Activated CD8-positive, alpha-beta memory T cell treated with anti-CD3 and anti-CD28 coated beads, Interleukin-2, amount 50 U/mL, for 24 hours (primary cell): ENCODE measurements at regions not wholly inside any gene's neighbourhood (a gene's known extent, or its start where the extent isn't known, plus 50 kb on each side); places are given as distances from the start of the nearest gene placed in this dataset.

Experiments used
- DNase-seq: peaks from one replicate; pipeline ENCODE4 v3.0.0-alpha.2; 2020; ENCODE audit errors: extremely low read depth

DNA sequence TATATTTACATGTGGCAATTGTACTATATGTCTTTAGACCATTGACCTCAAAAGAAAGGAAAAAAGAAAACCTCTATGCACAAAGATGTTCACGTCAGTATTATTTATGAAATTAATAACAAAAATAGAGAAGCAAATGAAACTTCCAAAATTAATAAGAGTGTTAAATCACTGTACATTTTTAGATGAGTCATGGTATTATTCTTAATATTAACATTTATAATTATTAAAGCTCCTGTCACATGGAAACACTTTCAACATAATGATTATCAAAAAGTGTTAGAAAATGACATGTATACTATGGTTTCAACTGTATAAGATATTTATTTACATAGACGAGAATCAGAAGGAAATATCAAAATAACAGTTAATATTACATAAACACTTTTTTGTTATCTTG is 324.9 kb upstream of the RUNX1 start:
- no peak for DNase-seq

DNA sequence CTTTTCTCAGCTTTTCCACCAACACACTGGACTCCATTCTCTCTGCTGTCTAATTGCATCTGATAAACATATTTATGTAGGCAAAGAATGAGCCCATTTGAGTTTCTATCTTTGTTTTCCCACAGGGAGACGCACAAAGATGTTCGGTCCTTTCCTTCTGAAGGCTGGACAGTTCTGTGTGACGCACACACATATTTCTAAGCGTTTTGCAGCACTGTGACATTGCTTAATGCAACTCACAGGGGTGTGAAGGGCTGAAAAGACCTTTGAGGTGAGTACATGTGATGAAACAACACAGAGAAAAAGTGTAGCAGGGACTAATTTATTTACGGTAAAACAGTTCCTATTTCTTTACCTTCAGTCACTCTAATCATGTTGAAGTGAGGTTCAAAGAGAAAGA is 323.1 kb upstream of the RUNX1 start:
- DNase-seq = no peak

DNA sequence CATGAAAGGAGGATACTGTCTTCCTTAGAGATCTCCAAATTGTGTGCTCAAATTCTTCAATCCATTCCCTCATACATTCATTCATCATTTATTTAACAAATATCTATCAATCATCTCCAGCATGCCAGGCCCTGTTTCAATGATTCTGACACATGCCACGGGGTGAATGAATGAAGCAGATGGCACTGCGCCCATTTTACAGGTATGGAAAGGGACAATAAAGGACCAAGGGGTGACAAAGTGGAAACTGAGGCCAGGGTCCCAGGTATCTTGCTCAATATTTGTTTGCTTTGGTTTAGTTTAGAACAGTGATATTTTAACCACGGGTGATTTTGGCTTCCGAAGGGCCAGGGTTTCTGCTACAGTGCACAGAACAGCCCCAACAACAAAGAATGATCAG is 321.6 kb upstream of the RUNX1 start:
- DNase-seq = no peak

DNA sequence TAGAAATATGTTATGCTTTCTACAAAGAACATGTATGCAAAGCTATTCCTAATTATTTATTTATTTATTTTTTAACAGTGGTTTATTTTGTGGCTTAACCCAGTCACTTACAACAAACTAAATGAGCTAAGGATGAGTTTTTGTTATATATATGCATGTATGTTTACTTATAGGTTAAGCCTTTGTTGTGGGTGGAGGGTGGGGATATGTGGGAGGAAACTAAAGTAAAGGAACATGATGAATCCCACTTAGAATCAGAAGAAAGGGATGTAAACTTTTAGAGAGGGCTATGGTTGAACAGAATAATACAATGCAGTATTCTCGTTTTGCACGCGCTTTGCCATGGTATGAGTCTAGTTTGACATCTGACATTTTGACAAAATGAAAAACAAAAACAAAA is 321.0 kb upstream of the RUNX1 start:
- DNase-seq = no peak

DNA sequence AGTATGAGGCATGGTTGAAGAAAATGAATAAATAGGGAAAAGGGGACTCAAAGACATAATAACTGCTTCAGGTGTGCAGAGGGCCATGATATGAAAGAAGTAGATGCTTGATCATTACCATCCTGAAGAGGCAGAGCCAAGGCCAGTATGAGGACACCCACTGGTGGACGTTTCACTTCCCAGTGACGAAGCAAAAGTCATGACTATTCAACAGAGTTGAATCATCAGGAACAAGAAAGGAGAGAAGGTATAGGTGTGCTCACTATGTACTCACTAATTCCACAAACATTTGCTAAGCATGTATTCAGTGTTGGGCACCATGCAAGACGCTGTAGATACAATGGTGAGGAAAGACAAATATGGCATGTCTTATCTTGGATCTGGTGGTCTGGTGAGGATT is 319.2 kb upstream of the RUNX1 start:
- DNase-seq = no peak

DNA sequence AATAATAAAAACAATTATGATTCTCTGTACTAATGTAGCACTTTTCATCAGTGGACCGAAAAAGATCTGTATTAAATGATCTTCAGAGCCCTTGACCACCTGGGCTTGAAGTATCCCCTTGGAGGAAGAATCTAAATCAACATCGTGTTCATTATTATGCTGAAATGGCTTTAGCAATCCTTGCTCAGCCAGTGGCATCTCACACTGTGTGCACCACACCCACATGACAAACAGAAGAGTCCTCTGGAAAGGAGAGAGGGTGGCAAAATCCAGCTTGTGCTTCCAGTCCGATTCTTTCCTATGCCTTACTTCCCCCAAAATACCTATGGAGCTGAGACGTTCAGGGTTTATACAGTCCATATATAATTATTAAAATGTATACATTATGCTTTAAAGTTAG is 318.5 kb upstream of the RUNX1 start:
- no peak for DNase-seq

DNA sequence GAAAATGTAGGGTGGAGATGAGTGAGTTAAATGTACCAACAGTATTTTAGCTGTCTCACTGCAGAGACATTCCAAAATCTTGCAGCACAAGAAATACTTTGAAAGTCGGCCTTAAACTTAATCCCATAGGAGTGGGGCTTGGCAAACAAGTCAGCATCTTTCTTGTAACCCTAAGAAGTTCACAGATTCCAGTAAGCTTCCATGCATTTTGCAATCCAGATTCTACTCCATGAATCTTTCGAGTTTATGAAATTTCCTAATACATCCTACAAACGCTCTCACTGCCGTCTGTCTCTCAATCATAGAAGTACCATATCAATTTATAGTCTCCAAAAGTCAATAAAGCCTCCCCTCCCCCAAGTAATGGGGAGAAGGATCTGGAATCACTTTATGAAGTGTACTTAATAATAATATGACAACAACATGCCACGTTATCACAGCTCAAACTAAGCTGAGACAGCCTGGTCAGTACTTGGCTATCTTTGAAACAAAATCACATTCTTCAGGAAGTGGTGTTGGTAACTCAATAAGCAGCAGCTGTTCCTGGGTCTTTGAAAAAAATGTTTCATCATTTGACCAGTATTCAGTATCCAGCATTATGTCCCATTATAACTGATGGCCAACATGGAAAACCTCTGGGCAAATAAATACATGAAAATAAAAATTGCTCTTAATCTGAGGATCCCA is 317.4 kb upstream of the RUNX1 start:
- DNase-seq = no peak

DNA sequence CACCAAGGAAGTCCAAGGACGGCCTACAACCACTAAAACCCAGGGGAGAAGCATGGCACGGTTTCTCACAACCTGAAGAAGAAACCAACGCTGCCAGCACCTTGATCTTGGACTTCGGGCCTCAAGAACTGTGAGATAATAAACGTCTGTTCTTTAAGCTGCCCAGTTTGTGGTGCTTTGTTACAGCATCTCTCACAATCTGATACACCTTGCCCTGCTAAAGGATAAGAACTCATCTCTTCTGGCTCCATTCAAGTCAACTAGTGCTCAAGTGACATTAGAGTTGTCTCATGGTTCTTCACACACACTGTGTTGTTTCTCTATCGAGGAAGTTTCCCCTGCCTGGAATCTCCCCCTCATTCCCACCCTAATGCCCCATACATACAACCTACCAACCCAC is 314.4 kb upstream of the RUNX1 start:
- DNase-seq = no peak

DNA sequence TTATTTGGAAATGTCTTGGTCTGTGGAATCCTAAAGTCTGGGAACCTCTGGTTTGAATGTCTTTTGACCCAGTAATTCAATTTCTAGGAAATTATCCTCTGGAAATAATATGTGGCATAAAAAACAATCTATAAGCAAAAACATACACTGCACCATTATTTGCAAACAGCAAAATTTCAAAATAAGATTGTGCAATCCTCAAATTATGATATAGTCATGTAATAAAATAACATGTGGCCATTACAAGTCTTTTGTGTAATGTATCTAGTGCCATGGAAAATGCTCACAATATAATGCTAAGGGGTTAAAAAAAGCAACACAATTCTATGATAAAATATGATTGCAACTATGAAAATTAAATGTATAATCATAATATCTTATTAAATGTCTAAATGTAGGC is 312.9 kb upstream of the RUNX1 start:
- DNase-seq = no peak

DNA sequence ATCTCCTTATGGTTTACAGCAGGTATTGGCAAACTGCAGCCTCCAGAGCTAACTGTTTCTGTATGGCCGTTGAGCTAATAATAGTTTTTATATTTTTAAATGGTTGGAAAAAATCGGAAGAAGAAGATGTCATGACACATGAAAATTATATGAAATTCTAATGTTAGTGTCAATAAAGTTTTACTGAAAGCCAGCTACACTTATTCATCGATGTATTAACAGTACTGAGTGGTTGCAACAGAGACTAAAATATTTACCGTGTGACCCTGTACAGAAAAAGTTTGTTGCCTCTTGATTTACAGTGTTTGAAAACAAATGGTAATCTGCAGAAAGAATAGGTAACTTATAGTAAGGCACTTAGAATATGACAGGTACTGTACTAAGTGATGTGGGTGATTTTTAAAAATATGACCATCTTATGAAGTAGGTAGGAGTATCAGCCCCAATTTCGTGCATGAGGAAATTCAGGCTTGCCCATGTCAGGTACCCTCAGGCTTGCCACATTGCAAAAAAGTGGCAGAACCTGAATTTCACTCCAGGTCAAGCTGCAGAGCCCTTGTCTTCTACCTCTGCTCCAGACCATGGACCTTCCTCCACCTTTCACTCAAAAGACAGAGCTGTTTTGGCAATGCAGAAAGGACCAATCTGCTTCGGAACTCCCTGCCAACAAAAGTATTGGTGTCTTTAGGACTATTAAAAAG is 311.9 kb upstream of the RUNX1 start:
- DNase-seq = no peak

DNA sequence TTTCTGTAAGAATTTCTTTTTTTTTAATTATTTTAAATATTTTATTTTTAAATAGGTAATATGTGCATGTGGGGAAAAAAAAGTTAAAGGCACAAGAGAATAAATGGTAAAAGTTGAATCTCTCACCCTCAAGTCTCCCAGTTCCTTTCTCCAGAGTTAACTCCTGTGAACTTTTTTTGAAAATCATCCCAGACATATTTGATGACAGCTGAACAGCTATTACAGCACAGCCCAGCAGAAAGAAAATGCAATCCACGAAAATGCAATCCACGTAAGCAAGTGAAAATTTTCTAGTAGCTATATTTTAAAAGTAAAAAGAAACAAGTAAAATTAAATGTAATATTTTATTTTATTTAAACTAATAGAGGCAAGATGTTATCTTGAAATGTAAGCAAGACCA is 310.0 kb upstream of the RUNX1 start:
- DNase-seq = no peak

DNA sequence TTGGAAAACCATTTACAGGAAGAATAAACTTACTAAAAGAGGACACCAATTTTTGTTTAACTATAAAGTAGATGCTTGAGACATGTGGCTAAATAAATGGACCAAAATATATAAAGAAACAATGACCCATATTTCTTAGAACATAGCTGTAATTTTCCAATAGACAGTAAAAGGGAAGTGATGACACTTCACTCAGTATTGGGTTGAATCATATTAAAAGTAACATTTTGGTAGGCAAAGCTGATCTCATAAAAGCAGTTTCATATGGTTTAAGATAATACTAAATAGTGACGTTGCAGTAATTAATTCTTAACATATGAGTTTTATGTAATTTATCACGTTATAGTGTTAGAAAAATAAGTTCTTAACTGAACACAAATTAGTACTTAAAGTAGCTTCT is 308.9 kb upstream of the RUNX1 start:
- no peak for DNase-seq

DNA sequence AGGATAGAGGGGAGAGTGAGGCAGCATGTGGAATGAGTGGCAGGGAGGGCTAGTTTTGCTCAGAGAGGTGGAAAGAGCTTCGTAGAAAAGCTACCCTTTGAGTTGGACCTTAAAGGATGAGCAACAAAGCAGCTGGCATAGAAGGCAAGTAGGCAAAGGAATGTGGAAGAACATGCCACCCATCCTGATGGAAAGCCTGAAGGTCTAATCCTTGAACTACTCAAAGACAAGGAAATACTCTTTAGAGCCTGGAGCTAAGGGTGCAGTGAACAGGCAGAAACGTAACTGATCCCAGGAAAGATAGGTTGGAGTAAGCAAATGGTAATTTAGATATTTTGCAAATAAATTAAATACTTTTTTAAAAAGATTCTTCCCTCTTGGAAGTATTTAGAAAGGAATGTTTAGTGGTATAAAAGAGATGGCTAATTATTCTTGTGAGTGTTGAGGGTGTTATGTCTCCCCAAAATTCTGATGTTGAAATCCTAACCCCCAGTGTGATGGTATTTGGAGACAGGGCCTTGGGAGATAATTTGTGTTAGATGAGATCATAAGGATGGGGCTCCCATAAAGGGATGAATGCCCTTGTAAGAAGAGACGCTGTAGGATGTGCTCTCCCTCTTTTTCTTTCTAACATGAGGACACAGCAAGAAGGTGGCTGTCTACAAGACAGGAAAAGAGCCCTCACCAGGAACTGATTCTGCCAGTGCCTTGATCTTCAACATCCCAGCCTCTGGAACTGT is 308.1 kb upstream of the RUNX1 start:
- DNase-seq = no peak

DNA sequence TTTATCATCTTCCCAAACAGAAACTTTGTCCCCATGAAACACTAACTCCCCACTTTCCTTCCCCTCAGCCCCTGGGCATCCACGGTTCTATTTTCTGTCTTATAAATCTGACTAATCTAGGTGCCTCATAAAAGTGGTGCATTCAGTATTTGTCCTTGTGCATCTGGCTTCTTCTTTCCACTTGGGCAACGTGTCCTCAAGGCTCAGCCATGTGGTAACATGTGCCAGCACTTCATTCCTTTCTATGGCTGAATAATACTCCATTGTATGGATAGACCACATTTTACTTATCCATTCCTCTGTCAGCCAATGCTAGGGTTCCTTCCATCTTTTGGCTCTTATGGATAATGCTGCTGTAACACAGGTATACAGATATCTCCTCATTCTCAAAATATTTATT is 305.0 kb upstream of the RUNX1 start:
- no peak for DNase-seq

DNA sequence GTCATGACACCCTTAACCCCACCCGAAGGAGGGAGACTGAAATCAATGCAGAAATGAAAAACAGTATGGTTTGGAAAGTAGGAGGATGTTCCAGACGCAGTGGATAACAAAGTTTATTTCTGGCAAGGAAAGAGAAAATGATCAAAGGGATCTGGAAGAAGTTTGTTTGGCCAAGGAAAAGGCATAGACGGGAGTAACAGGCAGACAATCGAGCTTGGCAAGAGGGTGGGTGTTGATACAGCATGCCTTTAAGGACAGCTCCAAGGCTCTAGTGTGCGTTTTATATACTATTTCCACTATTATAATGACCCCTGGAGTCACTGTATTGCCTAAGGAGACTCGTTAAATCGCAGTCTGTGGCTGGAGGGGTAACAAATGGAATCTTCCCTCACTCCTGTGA is 303.7 kb upstream of the RUNX1 start:
- no peak for DNase-seq

DNA sequence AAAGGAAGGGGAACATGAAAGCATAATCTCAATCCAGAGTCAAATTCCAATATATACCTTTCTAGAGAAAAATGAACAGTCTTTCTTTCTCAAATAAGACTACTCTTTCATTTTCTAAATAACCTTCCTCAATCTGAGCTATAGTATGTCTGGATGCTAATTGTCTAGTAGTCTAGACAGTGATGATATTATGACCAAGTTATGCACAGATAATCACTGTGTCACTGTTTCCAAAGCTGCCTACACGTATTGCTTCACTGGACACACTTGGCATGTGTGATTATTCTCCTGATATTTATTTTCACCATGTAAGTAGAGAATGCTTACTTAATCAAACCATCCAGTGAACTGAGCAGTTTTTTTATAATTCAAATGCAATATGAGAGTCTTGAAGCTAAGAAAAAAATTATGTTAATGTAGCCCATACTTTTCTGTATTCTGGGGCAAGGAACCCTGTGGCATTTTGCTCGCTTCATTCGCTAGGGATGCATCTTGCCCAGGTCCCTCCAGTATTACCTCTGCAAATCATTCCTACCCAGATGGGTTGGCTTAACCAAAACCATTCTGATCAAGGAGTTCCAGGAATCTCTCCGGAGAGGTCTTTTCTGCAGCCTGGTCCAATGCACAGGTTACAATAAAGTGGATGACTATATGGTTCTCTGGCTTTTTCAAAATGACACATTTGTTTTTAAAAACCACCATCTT is 303.1 kb upstream of the RUNX1 start:
- DNase-seq = no peak

DNA sequence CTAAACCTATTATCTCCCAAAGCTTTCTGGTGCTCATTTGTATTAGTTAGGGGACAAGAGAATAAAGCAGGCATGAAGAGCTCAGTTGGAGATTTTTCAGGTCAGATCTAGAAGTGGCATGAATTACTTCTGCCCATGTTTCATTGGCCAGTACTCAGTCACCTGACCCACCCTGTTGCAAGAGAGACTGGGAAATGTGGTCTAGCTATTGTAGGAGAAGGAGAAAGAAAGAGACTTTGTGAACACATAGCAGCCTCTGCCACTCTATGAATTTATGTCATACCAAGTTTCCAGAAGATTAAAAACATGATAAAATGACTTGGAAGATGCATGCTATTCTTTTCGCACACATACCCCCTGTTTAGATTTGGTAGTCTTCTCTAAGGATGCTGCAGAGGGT is 302.3 kb upstream of the RUNX1 start:
- DNase-seq = no peak

DNA sequence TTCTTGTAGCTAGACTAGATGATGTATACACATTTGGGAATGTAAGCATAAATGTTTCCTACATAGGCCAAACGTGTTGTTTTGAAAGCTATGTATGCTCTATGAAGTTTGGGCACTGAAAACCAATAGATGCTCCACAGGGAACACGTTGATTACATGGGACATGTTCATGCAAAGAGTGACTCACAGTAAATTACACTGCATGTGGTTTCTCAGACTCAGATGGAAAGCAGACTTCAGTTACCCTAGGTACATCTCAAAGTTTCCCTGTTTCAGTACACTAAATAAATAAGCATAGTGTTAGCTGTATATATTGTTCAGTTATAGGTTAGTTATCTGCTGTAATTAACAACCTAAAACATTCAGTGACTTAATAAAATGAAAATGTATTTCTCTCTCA is 301.9 kb upstream of the RUNX1 start:
- DNase-seq = no peak

DNA sequence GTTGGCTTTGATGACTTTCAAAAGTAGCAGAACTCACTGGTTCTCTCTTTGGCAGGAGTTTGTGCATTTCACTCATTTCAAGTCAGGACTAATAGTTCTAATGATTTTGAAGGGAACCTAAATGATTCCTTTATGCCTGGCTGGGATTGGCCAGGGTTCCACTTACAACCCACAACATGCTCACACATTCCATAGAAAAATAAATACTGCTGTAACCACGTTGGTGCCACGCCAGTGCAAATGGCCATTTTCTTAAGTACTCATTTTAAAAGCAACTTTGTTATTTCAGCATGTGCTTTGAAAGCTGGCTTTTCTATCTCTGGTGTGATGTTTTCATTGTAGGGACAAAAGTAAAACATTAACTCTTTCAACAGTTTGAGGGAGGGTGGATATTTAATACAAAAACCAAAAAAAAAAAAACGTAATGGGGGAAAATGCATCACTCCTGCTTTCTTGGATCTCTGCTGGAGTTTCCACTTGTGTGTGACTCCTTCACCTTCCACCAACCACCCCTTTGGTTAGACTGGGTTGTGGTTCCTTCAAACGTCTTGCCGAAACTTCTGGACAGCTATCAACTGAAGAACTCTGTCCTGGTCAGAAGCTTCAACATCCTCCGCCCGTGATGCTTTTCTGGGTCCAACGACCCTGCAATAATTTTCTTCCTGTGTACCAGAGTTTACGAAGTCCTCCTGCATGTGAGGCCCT is 300.4 kb upstream of the RUNX1 start:
- DNase-seq = no peak

DNA sequence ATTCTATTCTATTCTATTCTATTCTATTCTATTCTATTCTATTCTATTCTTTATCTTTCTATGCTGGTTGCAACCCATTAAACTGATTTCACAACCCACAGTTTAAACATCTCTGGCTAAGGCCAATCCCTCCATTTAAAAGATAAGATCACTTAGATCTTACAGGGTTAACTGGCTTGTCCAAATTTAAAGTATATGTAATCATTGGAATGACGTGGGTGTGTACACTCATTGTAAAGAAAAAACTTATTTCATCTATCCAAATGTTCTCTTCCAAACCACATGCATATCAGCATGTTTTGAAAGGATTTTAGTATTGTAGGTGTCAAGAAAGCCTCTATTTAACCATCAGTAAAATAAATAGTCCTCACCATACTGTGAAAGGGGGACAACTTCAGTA is 299.6 kb upstream of the RUNX1 start:
- DNase-seq = no peak

DNA sequence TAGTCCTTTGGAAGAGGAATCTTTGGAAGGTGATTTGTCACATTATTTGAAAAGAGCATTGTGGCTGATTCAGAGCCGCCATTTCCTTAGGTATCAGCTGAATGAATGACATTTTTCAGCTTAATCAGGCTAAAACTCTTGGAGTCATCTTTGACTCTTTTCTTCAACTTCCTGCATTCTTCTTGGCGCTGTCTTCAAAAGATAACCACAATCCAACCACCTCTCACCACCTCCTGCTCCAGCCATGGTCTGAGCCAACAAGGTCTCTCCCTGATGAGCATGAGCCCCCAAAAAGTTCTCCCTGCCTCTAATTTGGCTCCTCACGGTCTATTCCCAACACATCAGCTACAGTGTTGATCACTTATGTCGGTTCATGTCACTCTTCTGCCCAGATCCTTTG is 297.6 kb upstream of the RUNX1 start:
- no peak for DNase-seq

DNA sequence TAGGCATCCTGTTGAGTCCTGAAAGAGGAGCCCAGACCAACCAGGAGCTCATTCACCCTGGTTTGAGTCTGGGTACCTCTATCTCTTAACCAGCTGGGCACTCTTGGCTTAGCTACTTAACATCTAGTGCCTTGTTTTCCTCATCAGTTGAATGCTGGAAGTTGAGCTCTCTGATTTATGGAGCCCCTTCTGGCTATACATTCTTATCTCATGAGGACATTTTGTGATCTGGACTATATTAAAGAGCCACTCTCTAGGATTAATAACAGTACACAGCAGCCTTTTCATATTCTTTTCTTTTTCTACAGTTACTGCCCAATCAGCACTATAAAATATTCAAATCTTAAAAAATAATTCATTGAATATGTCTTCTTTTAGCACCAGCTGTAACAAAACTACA is 296.9 kb upstream of the RUNX1 start:
- no peak for DNase-seq
